HCT116 (cell line): ENCODE measurements at regions not wholly inside any gene's neighbourhood (a gene's known extent, or its start where the extent isn't known, plus 50 kb on each side); places are given as distances from the start of the nearest gene placed in this dataset.

ENCODE experiments used
- ATAC-seq: fragments of 200-7000 bp; cut with Tn5 transposase; 2 replicates; pipeline ENCODE4 v1.9.1; 2020; ENCODE audit warnings: mild to moderate bottlenecking, moderate library complexity
- BruUV-seq: library from RNA; stranded (reverse); fragments of 400-500 nt; replicated peaks from 2 replicates; lab custom pipeline; 2021; lab: Mats Ljungman, UMichigan
- CTCF ChIA-PET: fragments of 300-600 bp; sonication (Branson Sonifier 250); formaldehyde crosslinking; loops from one replicate; lab custom pipeline; 2021; ENCODE audit warnings: antibody characterized with exemption; lab: Charles Lee
- POLR2A ChIA-PET: fragments of 300-600, 350-600 bp; sonication (Branson Sonifier 250); formaldehyde crosslinking; loops from one replicate; lab custom pipeline; 2021; ENCODE audit warnings: antibody characterized with exemption; lab: Charles Lee
- RAD21 ChIA-PET, 2 experiments: fragments of 300-600 bp; sonication (Branson Sonifier 250); formaldehyde crosslinking; loops; one replicate each; lab custom pipeline; 2023; ENCODE audit warnings: low total read pairs in 2 of 2; ENCODE audit not compliant: uncharacterized antibody in 2 of 2, unreplicated experiment in 2 of 2, low non-redundant PET in 1 of 2; lab: Charles Lee
- DNase-seq: peaks from one replicate; pipeline ENCODE4 v3.0.0-alpha.2; 2010; ENCODE audit warnings: low read depth, low spot score
- H2AFZ ChIP-seq: fragments of 200-600 bp; shearing (Covaris generic), sonication (generic); 2 replicates; pipeline ENCODE4 v1.6.1; 2017; ENCODE audit warnings: low read depth, mixed run types, mixed read lengths, antibody characterized with exemption, low read length; ENCODE audit not compliant: poor library complexity, severe bottlenecking
- H3K27ac ChIP-seq: 2 replicates; pipeline ENCODE4 v1.5.1; 2012; ENCODE audit warnings: low read depth, low read length
- H3K27me3 ChIP-seq: fragments of 200-600 bp; sonication (generic); 2 replicates; pipeline ENCODE4 v1.6.1; 2016; ENCODE audit warnings: mixed run types, low read length, mixed read lengths; ENCODE audit not compliant: insufficient read depth
- H3K36me3 ChIP-seq, 2 experiments: fragments of 200-500 bp in 1 of 2; fragments of 200-600 bp in 1 of 2; sonication (Bioruptor generic) in 1 of 2; sonication (generic) in 1 of 2; 2 replicates each; pipeline versions ENCODE4 v1.5.1 to v1.6.1; 2014 to 2016; ENCODE audit warnings: low read length in 2 of 2, inconsistent platforms in 1 of 2, mixed read lengths in 1 of 2, mixed run types in 1 of 2; ENCODE audit not compliant: insufficient read depth in 2 of 2, control insufficient read depth in 1 of 2
- H3K4me1 ChIP-seq, 2 experiments: fragments of 200-600 bp in 1 of 2; sonication (generic) in 1 of 2; 2 replicates each; pipeline versions ENCODE4 v1.5.1 to v1.6.1; 2012 to 2017; ENCODE audit warnings: low read length in 2 of 2, inconsistent platforms in 1 of 2, mild to moderate bottlenecking in 1 of 2, mixed read lengths in 1 of 2, mixed run types in 1 of 2, moderate library complexity in 1 of 2; ENCODE audit not compliant: insufficient read depth in 2 of 2, control insufficient read depth in 1 of 2
- H3K4me2 ChIP-seq: fragments of 200-600 bp; sonication (generic); 2 replicates; pipeline ENCODE4 v1.6.1; 2017; ENCODE audit warnings: mixed run types, low read length, mixed read lengths
- H3K4me3 ChIP-seq, 2 experiments: fragments of 200-600 bp in 1 of 2; sonication (generic) in 1 of 2; replicated peaks in 1 of 2; 2 replicates each; pipeline ENCODE4 v1.5.1; 2011 to 2016; ENCODE audit warnings: low read length in 2 of 2, control low read depth in 1 of 2, low read depth in 1 of 2, mild to moderate bottlenecking in 1 of 2, mixed read lengths in 1 of 2, mixed run types in 1 of 2
- H3K79me2 ChIP-seq: fragments of 200-600 bp; sonication (generic); 2 replicates; pipeline ENCODE4 v1.6.1; 2017; ENCODE audit warnings: mild to moderate bottlenecking, mixed run types, low read length, moderate library complexity, mixed read lengths; ENCODE audit not compliant: insufficient read depth
- H3K9ac ChIP-seq: fragments of 200-600 bp; sonication (generic); 2 replicates; pipeline ENCODE4 v1.6.1; 2016; ENCODE audit warnings: low read length, mixed read lengths
- H3K9me2 ChIP-seq: fragments of 200-600 bp; sonication (generic), shearing (Covaris generic); 2 replicates; pipeline ENCODE4 v1.6.1; 2017; ENCODE audit warnings: mixed run types, mild to moderate bottlenecking, moderate library complexity; ENCODE audit not compliant: insufficient read depth
- H3K9me3 ChIP-seq, 2 experiments: fragments of 200-500 bp in 1 of 2; fragments of 200-600 bp in 1 of 2; sonication (Bioruptor generic) in 1 of 2; sonication (generic) in 1 of 2; 2 replicates each; pipeline ENCODE4 v1.6.1; 2014 to 2017; ENCODE audit warnings: low read length in 2 of 2, mixed read lengths in 2 of 2, inconsistent platforms in 1 of 2, low read depth in 1 of 2, mild to moderate bottlenecking in 1 of 2, mixed run types in 1 of 2, moderate library complexity in 1 of 2; ENCODE audit not compliant: control insufficient read depth in 1 of 2, insufficient read depth in 1 of 2
- H4K20me1 ChIP-seq: fragments of 200-600 bp; sonication (generic), shearing (Covaris generic); 2 replicates; pipeline ENCODE4 v1.6.1; 2017; ENCODE audit warnings: mixed run types, mild to moderate bottlenecking, moderate library complexity; ENCODE audit not compliant: insufficient read depth
- CBX3 ChIP-seq: IDR thresholded peaks from 2 replicates; pipeline ENCODE4 v1.6.1; 2012; ENCODE audit warnings: low read depth
- EZH2phosphoT487 ChIP-seq: fragments of 200-600 bp; IDR thresholded peaks from 2 replicates; pipeline ENCODE4 v1.6.1; 2018; ENCODE audit warnings: antibody characterized with exemption, borderline replicate concordance
- FOSL1 ChIP-seq: IDR thresholded peaks from 2 replicates; pipeline ENCODE4 v1.6.1; 2012; ENCODE audit warnings: low read depth
- MAX ChIP-seq: IDR thresholded peaks from 2 replicates; pipeline ENCODE4 v1.6.1; 2012
- REST ChIP-seq: IDR thresholded peaks from 2 replicates; pipeline ENCODE4 v1.6.1; 2012; ENCODE audit warnings: low read depth
- SIN3A ChIP-seq: IDR thresholded peaks from 2 replicates; pipeline ENCODE4 v1.6.1; 2012; ENCODE audit warnings: low read depth
- SP1 ChIP-seq: IDR thresholded peaks from 2 replicates; pipeline ENCODE4 v1.6.1; 2012; ENCODE audit warnings: low read depth
- SRF ChIP-seq: IDR thresholded peaks from 2 replicates; pipeline ENCODE4 v1.6.1; 2012; ENCODE audit warnings: low read depth
- TCF7L2 ChIP-seq: IDR thresholded peaks from 2 replicates; pipeline ENCODE4 v1.7.0; 2011; ENCODE audit warnings: borderline replicate concordance, inconsistent platforms; ENCODE audit not compliant: insufficient read depth, insufficient read length; ENCODE audit errors: extremely low read depth
- ZBTB33 ChIP-seq: IDR thresholded peaks from 2 replicates; pipeline ENCODE4 v1.6.1; 2011; ENCODE audit warnings: mild to moderate bottlenecking, low read length, moderate library complexity; ENCODE audit not compliant: insufficient replicate concordance; ENCODE audit errors: extremely low read depth
- intact Hi-C: fragments of 100-400 bp; cut with micrococcal nuclease; formaldehyde crosslinking; loops from 2 replicates; pipeline ENCODE4 v1.10.0; 2022

GRCh38 chr11:109584001-109584972 lies 162.3 kb downstream of the C11orf87 start:
- H3K36me3 ChIP-seq = no peaks in the 10 kb centered on the region
- no peaks in the 10 kb centered on the region for H3K9me3 ChIP-seq
- H3K9me2 ChIP-seq = no peaks in the 10 kb centered on the region
- H4K20me1 ChIP-seq = no peaks in the 10 kb centered on the region
- H3K4me1 ChIP-seq = no peaks in the 10 kb centered on the region
- ChIA-PET CTCF (no interaction called here), POLR2A (no interaction called here), RAD21 (no interaction called here)
- H3K79me2 ChIP-seq = no peaks in the 10 kb centered on the region
- intact Hi-C loops = no loop called here
- TF ChIP-seq REST (no peak), SP1 (no peak), EZH2phosphoT487 (no peak)
- no peak overlapping the region for H2AFZ ChIP-seq
- BruUV-seq = no TSS peak
- no peak overlapping the region for H3K4me3 ChIP-seq
- no peak for DNase-seq
- no peak overlapping the region for H3K4me2 ChIP-seq
- H3K27me3 ChIP-seq = no peaks in the 10 kb centered on the region
- ATAC-seq = no peak
- no peak overlapping the region for H3K9ac ChIP-seq
- H3K27ac ChIP-seq = no peak overlapping the region

- Histone ChIP-seq H3K4me1 (no peaks in the 10 kb centered on the region), H3K9me3 (no peaks in the 10 kb centered on the region), H2AFZ (no peak overlapping the region), H3K27ac (no peak overlapping the region), H3K4me2 (no peak overlapping the region), H3K79me2 (no peaks in the 10 kb centered on the region), H3K4me3 (no peak overlapping the region), H3K9ac (no peak overlapping the region), H3K27me3 (no peaks in the 10 kb centered on the region), H3K9me2 (no peaks in the 10 kb centered on the region), H4K20me1 (no peaks in the 10 kb centered on the region), H3K36me3 (no peaks in the 10 kb centered on the region)
- ChIA-PET CTCF (no interaction called here), POLR2A (no interaction called here), RAD21 (no interaction called here)
- no TSS peak for BruUV-seq
- intact Hi-C loops = no loop called here
- no peak for ATAC-seq
- no peak for TF ChIP-seq SRF
- no peak for TF ChIP-seq EZH2phosphoT487
- no peak for TF ChIP-seq CBX3
- TF ChIP-seq FOSL1 = no peak
- TF ChIP-seq ZBTB33 = no peak
- no peak for TF ChIP-seq MAX
- TF ChIP-seq TCF7L2 = no peak
- no peak for TF ChIP-seq SIN3A
- DNase-seq = no peak
Measured at GRCh38 chr11:109586789-109587188, 164.8 kb downstream of the C11orf87 start.
